GM12875 (cell line): ENCODE measurements at regions not wholly inside any gene's neighbourhood (a gene's known extent, or its start where the extent isn't known, plus 50 kb on each side); places are given as distances from the start of the nearest gene placed in this dataset.
"Not testable (repeated sequence)": the region's sequence is repeated elsewhere in the genome, so short reads cannot be mapped to it uniquely, and the experiment has no call there.

Source experiments
- H3K4me3 ChIP-seq: one replicate; pipeline ENCODE4 v1.5.1; 2011; ENCODE audit warnings: low read depth, low read length, control low read depth
- CTCF ChIP-seq: IDR thresholded peaks from 2 replicates; pipeline ENCODE4 v1.5.1; 2011; ENCODE audit warnings: low read depth, mild to moderate bottlenecking, control low read depth, inconsistent platforms, low read length, moderate library complexity, borderline replicate concordance; ENCODE audit not compliant: insufficient read depth

DNA sequence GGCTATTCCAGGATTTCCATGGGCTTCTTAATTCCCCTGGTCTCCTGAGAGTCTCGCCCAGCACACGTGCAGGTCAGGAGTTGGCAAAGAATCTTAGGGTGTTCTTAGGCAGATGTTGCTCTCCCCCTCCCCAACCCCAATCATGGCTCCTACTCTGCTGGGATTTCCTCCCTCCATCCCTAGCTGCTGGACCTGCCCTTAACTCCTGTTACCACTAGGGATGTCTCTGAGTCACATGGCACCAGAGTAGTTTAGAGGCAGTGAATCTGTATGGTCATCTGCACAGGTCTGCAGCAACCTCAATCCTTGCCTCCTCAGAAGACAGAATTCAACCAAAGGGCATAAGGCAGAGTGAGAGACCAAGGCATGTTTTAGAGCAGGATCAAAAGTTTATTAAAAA is 51.8 kb upstream of the CHST3 start:
- H3K4me3 ChIP-seq, result no peak overlapping the region
- peak; percentile 14; the same call in 1 of the 2 replicates for TF ChIP-seq CTCF

- H3K4me3 ChIP-seq, result no peak overlapping the region
- no peak for TF ChIP-seq CTCF
Measured at GRCh38 chr10:71911296-71911953, 52.8 kb upstream of the CHST3 start.

GRCh38 chr10:71909399-71910083 is 54.7 kb upstream of the CHST3 start:
- no peak for TF ChIP-seq CTCF

DNA sequence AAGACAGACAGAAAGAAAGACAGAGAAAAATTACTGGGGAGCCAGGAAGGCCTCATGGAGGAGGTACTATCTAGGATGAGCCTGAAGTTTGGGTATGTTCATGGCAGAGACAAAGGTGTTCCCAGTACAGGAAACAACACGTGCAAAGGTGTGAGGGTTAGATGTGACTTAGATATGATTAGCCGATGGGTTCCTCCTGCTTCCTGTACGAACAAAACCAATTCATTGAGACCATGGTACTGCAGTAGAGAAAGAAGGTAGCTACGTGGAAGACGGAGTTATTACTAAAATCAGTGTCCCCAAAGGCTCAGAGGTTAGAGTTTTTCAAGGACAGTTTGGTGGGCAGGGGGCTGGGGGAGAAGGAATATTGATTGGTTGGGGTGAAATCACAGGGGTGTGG is 55.2 kb upstream of the CHST3 start:
- H3K4me3 ChIP-seq, result no peak overlapping the region
- no peak for TF ChIP-seq CTCF

More at GRCh38 chr10:71909399-71910083, 54.7 kb upstream of the CHST3 start:
- no peak overlapping the region for H3K4me3 ChIP-seq

GRCh38 chr10:71905164-71905563 is 54.1 kb upstream of the PSAP start:
- H3K4me3 ChIP-seq, result no peak overlapping the region
- TF ChIP-seq CTCF, result no peak

DNA sequence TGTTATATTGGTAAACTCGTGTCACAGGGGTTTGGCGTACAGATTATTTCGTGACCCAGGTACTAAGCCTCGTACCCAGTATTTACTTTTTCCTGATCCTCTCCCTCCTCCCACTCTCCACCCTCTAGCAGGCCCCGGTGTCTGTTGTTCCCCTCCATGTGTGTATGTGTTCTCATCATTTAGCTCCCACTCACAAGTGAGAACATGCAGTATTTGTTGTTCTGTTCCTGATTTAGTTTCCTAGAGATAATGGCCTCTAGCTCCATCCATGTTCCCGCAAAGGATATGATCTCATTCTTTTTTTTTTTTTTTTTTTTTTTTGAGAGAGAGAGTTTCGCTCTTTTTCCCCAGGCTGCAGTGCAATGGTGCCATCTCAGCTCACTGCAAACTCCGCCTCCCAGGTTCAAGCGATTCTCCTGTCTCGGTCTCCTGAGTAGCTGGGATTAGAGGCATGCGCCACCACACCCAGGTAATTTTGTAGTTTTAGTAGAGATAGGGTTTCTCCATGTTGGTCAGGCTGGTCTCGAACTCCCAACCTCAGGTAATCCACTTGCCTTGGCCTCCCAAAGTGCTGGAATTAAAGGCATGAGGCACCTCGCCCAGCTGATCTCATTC is 52.7 kb upstream of the PSAP start:
- not testable (repeated sequence) for H3K4me3 ChIP-seq

GRCh38 chr10:71902351-71902750 is 51.3 kb upstream of the PSAP start:
- no peak for TF ChIP-seq CTCF
- H3K4me3 ChIP-seq, result no peak overlapping the region
